GM13977 (cell line): ENCODE measurements at regions not wholly inside any gene's neighbourhood (a gene's known extent, or its start where the extent isn't known, plus 50 kb on each side); places are given as distances from the start of the nearest gene placed in this dataset.

ENCODE experiments used
- DNase-seq: peaks from one replicate; pipeline ENCODE4 v3.0.0; 2012; ENCODE audit warnings: low spot score
- in situ Hi-C: fragments of 300-500 bp; cut with MboI; formaldehyde crosslinking; loops from one replicate; pipeline ENCODE4 v1.12.0; 2022; ENCODE audit warnings: low sequenced_read_pairs, low pct_unique_long_range_greater_than_20kb, mixed read lengths, inconsistent platforms; ENCODE audit not compliant: unreplicated experiment
- TF ChIP-seq, protein P1 (sequence below): IDR thresholded peaks from 2 replicates; pipeline ENCODE4 v1.5.1; 2012; ENCODE audit warnings: mild to moderate bottlenecking, control low read depth; ENCODE audit not compliant: insufficient read depth; ENCODE audit errors: extremely low read depth, missing control alignments

DNA sequence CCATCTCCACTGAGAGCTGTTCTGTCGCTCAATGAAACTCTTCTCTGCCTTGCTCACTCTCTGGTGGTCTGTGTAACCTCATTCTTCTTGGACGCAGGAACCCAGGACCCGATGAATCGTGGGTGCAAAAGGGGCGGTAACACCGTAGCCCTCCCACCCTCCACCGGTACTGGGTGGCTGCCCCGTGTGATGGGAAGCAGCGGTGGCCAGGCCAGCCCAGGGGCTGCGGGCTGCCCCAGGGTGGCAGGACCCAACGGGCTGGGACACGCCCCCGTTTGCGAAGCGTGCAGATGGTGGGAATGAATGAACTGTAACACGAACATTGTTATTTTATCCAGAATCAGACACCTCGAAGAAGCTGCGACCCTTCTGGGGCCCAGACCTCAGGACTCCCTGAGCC is 92.3 kb upstream of the BACE2 start:
- no peak for DNase-seq
- TF ChIP-seq, protein P1, sequence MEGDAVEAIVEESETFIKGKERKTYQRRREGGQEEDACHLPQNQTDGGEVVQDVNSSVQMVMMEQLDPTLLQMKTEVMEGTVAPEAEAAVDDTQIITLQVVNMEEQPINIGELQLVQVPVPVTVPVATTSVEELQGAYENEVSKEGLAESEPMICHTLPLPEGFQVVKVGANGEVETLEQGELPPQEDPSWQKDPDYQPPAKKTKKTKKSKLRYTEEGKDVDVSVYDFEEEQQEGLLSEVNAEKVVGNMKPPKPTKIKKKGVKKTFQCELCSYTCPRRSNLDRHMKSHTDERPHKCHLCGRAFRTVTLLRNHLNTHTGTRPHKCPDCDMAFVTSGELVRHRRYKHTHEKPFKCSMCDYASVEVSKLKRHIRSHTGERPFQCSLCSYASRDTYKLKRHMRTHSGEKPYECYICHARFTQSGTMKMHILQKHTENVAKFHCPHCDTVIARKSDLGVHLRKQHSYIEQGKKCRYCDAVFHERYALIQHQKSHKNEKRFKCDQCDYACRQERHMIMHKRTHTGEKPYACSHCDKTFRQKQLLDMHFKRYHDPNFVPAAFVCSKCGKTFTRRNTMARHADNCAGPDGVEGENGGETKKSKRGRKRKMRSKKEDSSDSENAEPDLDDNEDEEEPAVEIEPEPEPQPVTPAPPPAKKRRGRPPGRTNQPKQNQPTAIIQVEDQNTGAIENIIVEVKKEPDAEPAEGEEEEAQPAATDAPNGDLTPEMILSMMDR = no peak
- in situ Hi-C loops = no loop called here

DNA sequence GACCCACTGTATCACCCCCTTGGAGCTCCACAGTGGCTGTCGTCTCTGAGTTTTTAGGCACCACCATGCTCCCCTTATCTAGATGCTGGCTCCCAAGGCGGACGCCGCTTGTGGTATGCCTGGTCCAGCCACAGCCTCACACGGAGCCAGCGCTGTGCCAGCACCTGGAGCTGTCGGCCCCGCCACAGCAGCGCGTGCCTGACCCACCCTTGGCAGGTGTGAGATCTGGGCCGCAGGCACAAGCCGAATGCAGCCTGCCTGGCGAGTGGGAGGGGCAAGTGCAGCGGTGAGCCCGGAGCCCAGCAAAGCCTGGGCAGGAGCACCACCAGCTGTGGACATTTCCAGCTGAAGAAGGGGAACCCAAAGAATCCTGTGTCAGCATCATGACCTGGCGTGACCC is 91.9 kb upstream of the BACE2 start:
- TF ChIP-seq, protein P1 = no peak
- in situ Hi-C loops = no loop called here
- no peak for DNase-seq

DNA sequence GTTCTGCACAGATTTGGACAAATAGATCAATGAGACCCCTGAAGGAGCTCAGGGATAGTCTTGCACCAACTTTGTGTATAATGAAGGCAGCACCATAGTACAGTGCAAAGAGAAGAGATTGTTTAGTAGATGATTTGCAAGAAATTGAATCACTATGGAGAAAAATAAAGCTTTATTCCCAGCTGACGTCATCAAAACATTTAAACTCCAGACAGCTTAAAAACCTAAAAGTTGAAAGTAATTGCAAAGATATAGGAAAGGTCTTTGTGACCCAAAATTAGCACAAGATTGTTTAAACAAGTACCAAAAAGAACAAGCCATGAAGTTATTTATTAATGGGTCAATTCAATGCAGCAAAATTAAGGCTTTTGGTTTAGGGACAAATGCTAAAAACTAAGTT is 88.8 kb upstream of the BACE2 start:
- TF ChIP-seq, protein P1 = no peak
- in situ Hi-C loops = no loop called here

DNA sequence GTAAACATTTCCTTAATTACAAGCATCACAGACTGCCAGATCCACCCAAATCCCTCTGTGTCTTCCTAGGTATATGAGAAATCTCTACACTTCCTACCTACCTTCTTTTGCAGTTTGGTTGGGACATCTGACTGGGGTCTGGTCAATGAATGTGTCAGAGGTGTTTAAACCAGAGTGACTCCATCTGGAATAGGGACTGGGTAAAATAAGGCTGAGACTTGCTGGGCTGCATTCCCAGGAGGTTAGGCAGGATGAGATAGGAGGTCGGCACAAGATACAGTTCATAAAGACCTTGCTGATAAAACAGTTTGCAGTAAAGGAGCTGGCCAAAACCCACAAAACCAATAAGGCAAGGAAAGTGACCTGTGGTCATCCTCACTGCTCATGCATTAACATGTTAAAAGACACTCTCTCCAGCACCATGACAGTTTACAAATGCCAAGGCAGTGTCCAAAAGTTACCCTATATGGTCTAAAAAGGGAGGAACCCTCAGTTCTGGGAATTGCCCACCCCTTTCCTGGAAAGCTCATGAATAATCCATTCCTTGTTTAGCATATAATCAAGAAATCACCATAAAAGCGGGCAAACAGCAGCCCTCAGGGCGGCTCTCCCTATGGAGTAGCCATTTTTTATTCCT is 87.4 kb upstream of the BACE2 start:
- in situ Hi-C loops = no loop called here
- TF ChIP-seq, protein P1 = no peak
- no peak for DNase-seq

More for the DNA sequence above, 88.8 kb upstream of the BACE2 start:
- no peak for DNase-seq

DNA sequence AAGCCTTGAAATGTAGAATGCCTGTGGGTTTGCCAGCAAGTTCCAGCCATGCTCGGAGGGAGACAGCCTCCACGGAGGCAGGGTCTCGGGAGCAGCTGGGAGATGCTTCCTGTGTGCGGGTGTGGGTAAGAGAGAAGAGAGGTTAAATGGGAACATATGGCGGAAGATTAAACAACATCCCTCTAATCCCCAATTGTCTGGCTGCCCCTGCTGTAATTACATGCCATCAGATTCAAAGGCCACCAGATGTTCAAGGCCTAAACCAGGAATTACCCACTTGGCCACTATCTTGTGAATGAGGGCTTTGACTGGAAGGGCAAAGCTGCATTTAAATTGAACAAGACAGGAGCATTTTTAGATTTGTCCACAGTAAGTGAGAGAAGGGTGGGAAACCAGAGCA is 81.4 kb upstream of the BACE2 start:
- DNase-seq = no peak
- TF ChIP-seq, protein P1 = no peak
- in situ Hi-C loops = no loop called here

DNA sequence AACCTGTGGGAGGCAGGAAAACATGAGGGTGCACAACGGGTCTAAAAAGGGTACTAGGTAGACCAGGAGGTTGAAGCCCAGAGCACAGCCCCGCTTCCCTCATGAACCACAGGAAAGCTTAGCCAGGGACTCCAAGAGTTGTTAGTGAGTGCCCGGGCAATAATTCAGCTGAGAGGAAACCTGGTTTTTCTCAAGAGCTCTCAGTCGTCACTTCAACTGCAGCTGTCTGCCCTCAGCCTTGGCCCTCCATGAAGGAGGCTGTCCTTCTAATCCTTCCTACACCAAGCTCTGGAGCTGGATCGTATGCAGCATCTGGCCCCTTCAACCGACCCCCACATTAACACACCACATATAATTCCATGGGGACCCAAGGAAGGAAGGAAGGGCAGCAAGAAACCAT is 77.0 kb upstream of the BACE2 start:
- no peak for DNase-seq
- in situ Hi-C loops = no loop called here
- TF ChIP-seq, protein P1 = no peak
